WERI-Rb-1 (cell line): ENCODE measurements at regions not wholly inside any gene's neighbourhood (a gene's known extent, or its start where the extent isn't known, plus 50 kb on each side); places are given as distances from the start of the nearest gene placed in this dataset.

Experiments used
- DNase-seq: peaks from one replicate; pipeline ENCODE4 v3.0.0-alpha.2; 2020
- H3K27ac ChIP-seq: fragments of 250-450 bp; sonication (Bioruptor Pico); 2 replicates; pipeline ENCODE4 v1.5.1; 2020; ENCODE audit warnings: mild to moderate bottlenecking, moderate library complexity
- H3K27me3 ChIP-seq: fragments of 250-450 bp; sonication (Bioruptor Pico); 2 replicates; pipeline ENCODE4 v1.5.1; 2021; ENCODE audit warnings: mild to moderate bottlenecking, low read depth, moderate library complexity; ENCODE audit not compliant: insufficient read depth, severe bottlenecking
- H3K36me3 ChIP-seq: fragments of 250-450 bp; sonication (Bioruptor Pico); 2 replicates; pipeline ENCODE4 v1.5.1; 2020; ENCODE audit warnings: mild to moderate bottlenecking, moderate library complexity
- H3K4me3 ChIP-seq: 2 replicates; pipeline ENCODE4 v1.5.1; 2011; ENCODE audit warnings: low read depth, mild to moderate bottlenecking, control low read depth, low read length
- H3K9me3 ChIP-seq: fragments of 250-450 bp; sonication (Bioruptor Pico); 2 replicates; pipeline ENCODE4 v1.5.1; 2021; ENCODE audit warnings: mild to moderate bottlenecking, moderate library complexity; ENCODE audit not compliant: severe bottlenecking
- CTCF ChIP-seq: IDR thresholded peaks from 2 replicates; pipeline ENCODE4 v1.5.1; 2011; ENCODE audit warnings: low read depth, mild to moderate bottlenecking, control low read depth, inconsistent platforms, low read length

- no peaks in the 10 kb centered on the region for H3K27me3 ChIP-seq
- no peaks in the 10 kb centered on the region for H3K36me3 ChIP-seq
- no peak overlapping the region for H3K27ac ChIP-seq
- no peak for TF ChIP-seq CTCF
- H3K4me3 ChIP-seq, result no peak overlapping the region
- DNase-seq, result no peak
- no peaks in the 10 kb centered on the region for H3K9me3 ChIP-seq
These were observed 273.2 kb upstream of the EMCN start for GRCh38 chr4:100790836-100791615.

- TF ChIP-seq CTCF, result no peak
- no peak for DNase-seq
- H3K27me3 ChIP-seq, result no peaks in the 10 kb centered on the region
- no peaks in the 10 kb centered on the region for H3K9me3 ChIP-seq
- no peak overlapping the region for H3K27ac ChIP-seq
- H3K36me3 ChIP-seq, result no peaks in the 10 kb centered on the region
- H3K4me3 ChIP-seq, result no peak overlapping the region
These were observed 272.2 kb upstream of the EMCN start for GRCh38 chr4:100789991-100790390.

GRCh38 chr4:100786481-100786880 lies 268.7 kb upstream of the EMCN start:
- no peaks in the 10 kb centered on the region for H3K9me3 ChIP-seq
- TF ChIP-seq CTCF, result no peak
- no peak overlapping the region for H3K4me3 ChIP-seq
- H3K27me3 ChIP-seq, result no peaks in the 10 kb centered on the region
- no peaks in the 10 kb centered on the region for H3K36me3 ChIP-seq
- H3K27ac ChIP-seq, result no peak overlapping the region
- DNase-seq, result no peak

GRCh38 chr4:100782356-100782755 lies 264.5 kb upstream of the EMCN start:
- DNase-seq, result no peak
- H3K27me3 ChIP-seq, result no peaks in the 10 kb centered on the region
- TF ChIP-seq CTCF, result no peak
- no peaks in the 10 kb centered on the region for H3K36me3 ChIP-seq
- H3K27ac ChIP-seq, result no peak overlapping the region
- peaks cover 2% of the 10 kb centered on the region for H3K9me3 ChIP-seq
- H3K4me3 ChIP-seq, result no peak overlapping the region

GRCh38 chr4:100781435-100781834 lies 263.6 kb upstream of the EMCN start:
- no peak for TF ChIP-seq CTCF
- peaks cover 2% of the 10 kb centered on the region for H3K9me3 ChIP-seq
- DNase-seq, result no peak
- H3K27ac ChIP-seq, result no peak overlapping the region
- H3K36me3 ChIP-seq, result no peaks in the 10 kb centered on the region
- H3K4me3 ChIP-seq, result no peak overlapping the region
- no peaks in the 10 kb centered on the region for H3K27me3 ChIP-seq

GRCh38 chr4:100780126-100780525 lies 262.3 kb upstream of the EMCN start:
- Histone ChIP-seq H3K9me3 (peaks cover 2% of the 10 kb centered on the region), H3K36me3 (no peaks in the 10 kb centered on the region), H3K27ac (no peak overlapping the region), H3K4me3 (no peak overlapping the region), H3K27me3 (no peaks in the 10 kb centered on the region)
- DNase-seq, result no peak
- TF ChIP-seq CTCF, result no peak
